ENCODE measurements at regions not wholly inside any gene's neighbourhood (a gene's known extent, or its start where the extent isn't known, plus 50 kb on each side); places are given as distances from the start of the nearest gene placed in this dataset.
"Not testable (repeated sequence)": the region's sequence is repeated elsewhere in the genome, so short reads cannot be mapped to it uniquely, and the experiment has no call there.

DNA sequence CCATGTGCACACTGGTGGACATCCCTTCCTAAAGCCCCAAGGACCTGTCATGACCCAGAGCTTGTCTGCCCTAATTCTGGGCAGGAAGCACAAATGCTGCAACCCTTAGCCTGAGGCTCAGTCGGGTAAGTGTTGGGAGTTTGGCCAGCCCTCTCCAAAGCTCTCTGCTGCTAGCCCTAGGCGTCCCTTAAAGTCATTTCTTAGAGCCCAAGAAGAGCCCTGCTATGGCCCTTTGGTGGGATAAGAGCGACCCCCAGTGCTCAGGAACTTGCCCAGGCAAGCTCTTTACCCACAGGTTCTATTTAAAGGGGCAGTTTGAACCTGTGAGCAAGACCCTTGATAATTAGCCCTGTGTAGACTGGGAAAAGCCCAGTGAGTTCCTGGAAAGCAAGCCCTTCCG, 356.8 kb downstream of the RRAGC start:
- DNase-seq (ENCODE audit: low read depth), result no peak

DNA sequence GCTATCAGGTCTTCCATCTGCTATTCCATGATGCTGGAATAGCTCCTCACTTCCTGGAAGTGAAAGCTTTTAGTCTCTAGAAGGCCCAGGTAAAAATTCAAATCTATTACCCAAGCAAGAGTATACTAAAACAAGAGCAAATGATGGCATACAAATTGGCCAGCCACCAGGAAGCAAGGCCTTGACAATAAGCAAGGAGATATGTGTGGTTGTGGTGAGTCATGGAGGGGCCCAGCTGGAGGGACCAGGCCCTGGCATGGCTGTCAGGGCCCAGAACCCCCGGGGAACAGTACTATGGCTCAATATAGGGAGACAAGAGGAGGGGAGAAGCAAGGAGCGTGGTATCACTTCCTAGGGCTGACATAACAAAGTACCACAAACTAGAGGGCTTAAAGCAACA, 358.7 kb downstream of the RRAGC start:
- no peak for DNase-seq (ENCODE audit: low read depth)

DNA sequence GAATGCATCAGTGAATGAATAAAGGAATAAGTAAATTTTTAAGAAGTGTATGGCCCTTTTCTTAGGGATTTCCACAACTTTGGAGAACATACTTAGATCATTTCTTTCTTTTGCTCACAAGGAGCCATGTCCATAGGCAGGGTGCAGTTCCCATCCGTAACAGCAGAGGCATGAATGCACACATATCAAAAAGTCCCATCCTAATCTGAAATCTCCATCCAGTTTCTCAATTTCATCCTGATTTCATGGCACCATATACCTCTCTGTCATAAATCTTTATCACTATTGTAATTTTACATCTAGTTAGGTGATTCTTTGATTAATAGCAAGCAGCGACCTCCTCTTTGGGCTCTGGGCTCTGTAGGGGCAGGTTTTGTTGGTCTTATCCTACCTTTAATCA, 359.2 kb downstream of the RRAGC start:
- DNase-seq (ENCODE audit: low read depth), result no peak

DNA sequence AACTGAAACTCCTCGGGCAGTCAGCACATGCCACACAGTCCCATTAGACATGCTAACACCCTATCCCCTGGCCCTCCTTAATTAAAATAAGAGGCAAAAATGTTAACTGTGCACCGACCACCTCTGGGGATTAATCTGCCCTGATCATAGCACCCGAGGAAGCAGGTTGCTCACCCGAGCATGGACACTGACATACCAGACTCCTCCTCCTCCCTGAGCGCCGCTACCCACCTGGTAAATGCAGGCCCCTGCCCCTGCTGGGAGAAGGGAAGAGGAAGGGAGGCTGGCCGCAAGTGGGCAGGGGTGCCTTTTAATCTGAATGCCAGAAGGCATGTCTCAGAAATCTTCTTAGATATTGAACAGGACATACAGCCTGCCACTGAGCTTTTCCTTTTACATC, 360.9 kb downstream of the RRAGC start:
- DNase-seq (ENCODE audit: low read depth), result no peak

DNA sequence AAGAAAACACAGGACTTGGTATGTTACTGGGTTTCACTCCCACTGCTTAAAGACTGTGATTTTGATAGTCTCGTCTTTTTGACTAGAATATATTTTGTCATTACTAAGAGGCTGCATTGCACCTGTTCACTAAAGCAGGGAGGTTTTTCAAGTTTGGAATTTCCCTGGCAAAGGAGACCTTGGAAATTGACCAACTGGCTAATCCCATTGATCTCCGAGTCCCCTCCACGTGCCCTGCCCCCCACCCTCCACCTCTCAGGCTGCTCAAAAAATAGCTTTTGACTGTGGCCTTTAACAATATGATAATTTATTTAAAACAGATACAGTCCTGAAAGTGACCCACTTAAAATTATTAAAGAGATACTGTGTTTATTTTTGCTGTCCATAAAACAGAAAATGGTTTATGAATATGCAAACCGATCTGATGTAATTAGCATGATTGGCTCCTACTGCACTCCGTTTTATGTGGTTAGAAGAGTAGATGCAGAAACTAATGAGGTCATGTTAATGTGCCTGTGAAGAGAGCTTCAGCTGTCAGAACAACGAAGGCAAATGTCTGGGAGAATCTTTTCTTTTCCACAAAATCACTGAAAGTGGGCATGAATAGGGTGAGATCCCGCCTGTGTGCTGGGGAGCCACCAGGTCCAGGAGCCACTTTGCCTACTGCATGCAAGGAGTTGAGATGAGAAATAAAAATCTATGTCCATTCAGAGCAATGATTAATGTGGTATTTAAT, 361.5 kb downstream of the RRAGC start:
- DNase-seq (ENCODE audit: low read depth), result no peak

DNA sequence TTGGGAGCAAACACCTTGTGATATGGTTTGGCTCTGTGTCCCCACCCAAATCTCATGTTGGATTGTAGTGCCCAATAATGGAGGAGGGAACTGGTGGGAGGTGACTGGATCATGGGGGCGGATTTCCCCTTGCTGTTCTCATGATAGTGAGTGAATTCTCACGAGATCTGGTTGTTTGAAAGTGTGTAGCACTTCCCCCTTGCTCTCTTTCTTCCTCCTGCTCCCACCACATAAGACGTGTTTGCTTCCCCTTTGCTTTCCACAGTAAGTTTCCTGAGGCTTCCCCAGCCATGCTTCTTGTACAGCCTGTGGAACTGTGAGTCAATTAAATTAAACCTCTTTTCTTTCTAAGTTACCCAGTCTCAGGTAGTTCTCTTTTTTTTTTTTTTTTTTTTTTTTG, 366.3 kb downstream of the RRAGC start:
- DNase-seq (ENCODE audit: low read depth), result not testable (repeated sequence)

DNA sequence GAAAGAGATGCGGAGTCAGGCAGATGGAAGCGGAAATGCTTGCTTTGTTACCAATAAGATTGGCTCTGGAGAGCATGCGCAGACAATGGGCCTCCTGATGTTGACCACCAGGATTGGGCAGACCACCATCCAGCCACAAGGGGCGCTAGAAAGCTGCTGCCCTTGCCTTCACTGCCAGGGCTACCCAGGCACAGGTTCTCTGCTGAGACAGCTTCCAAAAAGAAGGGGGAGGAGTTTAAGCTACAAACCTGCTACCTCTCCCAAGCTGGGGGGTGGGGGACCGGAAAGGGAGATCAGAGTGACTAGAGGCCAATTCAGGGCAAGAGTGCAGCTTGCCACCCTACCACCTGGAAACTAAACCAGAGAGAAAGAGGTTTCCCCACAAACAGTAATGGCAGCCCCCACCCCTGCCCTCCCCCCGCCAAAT, 369.7 kb downstream of the RRAGC start:
- no peak for DNase-seq (ENCODE audit: low read depth)

DNA sequence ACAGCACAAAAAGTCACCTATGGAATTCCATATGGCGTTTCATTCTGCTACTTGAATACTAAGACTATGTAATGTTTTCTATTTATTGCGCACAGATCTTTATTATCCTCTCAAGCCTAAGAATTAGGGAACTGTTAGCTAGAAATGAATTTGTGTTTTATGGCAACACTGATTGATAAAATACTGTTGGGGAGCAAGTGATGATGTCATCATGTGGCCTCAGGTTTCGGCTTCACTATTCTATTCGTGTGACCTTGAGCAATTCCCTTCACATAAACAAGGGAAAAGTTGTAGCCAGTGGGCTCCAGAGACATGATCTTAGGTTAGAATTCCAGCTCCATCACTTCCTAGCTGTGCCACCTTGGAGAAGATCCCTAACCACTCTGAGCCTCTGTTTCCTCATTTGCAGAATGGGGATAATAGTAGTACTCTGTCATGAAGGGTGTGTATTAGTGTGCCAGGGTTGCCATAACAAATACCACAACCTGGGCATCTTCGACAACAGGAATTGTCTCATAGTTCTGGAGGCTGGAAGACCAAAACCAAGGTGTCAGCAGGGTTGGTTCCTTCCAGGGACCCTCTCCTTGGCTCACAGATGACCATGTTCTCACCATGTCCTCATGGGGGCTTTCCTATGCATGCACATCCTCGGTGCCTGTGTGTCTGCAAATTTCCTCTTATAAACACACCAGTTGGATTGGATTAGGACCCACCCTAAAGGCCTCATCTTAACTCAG, 371.2 kb downstream of the RRAGC start:
- DNase-seq (ENCODE audit: low read depth), result no peak

DNA sequence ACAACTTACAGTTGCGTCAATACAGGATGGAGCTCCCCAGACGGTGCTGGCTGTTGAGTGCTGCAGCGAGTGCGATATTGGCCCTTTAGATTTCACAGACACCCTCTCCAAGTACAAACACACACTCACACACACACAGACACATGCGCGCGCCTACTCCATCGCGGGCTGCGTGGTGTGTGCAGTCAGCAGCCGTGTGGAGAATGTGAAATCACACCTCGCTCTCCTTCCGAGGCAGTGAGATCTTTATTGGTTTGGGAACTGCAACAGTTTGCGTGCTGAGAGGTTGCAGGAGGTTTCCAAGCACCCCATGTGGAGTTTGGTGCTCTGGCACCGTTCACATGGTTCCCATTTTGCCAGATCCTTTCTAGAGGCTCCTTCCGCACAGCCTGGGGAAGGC, 372.2 kb downstream of the RRAGC start:
- no peak for DNase-seq (ENCODE audit: low read depth)

DNA sequence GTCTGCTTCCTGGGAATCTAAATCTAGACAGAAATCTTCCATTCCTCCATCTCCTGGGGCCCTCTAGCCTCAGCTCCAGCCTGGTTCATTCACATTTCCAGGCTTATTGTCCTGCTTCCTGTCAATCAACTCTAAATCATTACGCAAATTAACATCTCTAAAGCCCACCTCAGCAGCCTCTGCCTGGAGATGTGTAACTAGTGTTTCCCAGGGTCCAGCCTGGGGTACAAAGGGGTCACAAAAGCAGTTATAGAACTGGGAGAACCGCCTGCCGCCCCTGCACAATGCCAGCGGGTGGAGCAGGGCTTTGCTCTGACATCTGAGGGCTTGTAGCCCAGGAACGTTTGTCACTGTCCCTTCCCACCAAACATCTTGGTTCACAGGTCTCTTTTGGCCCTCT, 373.5 kb downstream of the RRAGC start:
- DNase-seq (ENCODE audit: low read depth), result no peak

DNA sequence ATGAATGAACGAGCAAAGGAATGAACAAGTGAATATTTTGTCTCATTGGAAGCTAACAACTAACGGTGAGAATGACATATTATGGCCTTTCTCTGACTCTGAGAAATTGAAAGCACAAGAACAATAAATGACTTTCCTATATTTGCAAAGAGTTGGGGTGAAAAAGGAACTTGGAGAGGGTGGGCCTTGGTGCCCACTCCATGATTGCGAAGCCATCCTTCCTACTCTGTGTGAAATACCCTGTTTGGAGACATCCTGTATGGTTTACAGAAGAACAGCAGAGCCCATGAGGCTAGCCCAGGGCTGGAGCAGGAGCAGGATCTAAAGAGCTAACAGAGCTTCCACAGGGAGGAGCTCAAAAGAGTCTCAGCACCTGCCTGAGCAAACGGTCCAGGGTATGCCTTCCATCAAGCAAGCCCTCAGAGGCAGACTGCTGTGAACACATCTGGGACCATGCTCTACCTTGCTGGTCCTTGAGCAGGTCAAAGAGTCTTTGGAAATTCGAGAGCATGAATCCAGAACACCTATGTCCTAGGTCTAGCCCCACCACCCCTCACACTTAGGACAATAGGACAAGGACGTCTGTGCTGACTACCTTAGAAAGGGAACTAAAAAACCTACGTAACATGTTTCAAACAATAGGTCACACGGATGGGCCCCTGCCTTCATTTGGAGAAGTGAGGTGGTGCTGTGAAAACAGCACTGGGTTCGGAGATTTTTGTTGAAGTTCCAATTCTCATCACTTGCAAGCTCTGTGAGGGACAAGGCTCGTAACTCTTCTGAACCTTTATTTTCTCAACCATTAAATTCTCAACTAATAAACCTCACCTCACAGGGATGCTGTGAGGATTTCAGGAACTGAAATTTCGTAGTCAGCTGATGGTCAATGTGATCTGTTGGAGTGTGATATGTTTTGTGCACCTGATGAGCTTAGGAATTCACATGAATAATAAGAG, 377.4 kb downstream of the RRAGC start:
- DNase-seq (ENCODE audit: low read depth), result no peak

DNA sequence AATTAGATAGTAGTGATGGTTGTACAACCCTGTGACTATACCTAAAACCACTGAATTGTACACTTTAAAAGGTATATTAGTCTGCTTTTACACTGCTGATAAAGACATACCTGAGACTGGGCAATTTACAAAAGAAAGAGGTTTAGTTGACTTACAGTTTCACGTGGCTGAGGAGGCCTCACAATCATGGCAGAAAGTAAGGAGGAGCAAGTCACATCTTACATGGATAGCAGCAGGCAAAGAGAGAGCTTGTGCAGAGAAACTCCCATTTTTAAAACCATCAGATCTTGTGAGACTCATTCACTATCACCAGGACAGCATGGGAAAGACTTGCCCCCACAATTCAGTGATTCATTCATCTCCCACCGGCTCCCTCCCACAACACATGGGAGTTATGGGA, 379.9 kb downstream of the RRAGC start:
- DNase-seq (ENCODE audit: low read depth), result not testable (repeated sequence)

DNA sequence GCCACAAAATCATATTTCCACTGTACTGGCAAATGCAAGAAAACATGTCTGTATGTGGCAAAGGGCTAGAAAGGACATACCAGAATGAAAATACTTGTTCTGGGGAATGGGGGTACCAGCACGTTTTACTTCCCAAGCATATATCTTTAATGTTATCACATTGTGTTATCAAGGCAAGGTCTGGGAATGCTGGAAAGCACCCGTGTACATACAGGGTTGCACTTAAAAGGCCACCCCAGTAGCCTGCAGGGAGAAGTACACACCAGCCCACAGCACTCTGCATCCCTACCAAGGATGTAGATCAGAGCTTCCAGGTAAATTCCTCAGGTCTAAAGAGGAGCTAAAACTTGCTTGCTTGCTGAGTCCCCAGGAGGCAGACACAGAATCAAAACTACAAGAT, 381.8 kb downstream of the RRAGC start:
- DNase-seq (ENCODE audit: low read depth), result no peak

DNA sequence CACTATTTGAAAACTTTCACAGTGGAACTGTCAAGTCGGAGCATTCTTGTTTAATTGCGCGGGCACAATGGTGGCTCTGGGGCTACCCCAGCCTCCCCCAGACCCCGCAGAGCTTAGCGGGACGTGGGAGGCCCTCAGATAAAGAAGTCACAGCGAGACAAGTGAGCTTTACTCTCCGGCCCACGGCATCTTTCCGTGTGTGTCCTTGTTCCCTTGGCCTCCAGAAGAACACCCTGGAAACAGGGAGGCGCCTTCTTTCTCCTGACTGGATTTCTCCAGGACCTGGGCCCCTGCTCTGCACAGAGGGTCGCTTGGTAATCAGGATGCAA, 382.8 kb downstream of the RRAGC start:
- DNase-seq (ENCODE audit: low read depth), result no peak

DNA sequence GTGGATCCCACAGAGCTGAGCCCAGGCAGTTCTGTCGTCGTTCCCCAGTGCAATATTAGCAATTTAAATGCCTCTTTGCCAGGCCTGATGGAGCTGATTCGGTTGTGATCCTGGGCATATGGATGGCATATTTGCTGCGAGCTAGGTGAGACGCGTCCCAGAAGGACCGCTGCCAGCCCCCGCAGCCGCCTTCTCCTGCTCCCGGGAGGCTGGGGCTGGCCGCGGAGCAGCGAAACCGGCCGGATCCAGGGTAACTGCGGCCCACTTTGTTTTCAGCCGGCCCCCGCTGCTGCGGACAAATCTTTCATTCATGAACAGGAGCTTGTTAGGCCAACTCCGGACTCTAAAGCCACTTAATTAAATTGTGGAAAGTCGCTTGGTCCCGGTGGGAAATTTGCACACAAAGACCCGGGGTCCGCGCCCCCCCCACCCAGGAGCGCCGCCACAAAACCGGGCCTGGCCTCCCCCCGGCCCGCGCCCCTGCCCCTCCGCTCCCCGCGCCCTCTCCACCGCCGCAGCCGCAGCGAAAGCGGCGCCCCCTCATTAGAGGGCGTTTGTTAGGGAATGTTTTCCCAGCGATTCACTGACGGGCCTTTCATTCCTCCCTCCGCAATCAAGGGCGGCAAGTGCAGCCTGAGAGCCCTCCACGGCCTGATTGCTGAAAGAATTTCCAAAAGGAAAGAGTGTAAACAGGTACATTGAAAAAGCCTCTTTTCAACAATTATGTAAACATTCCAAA, 383.3 kb downstream of the RRAGC start:
- no peak for DNase-seq (ENCODE audit: low read depth)

DNA sequence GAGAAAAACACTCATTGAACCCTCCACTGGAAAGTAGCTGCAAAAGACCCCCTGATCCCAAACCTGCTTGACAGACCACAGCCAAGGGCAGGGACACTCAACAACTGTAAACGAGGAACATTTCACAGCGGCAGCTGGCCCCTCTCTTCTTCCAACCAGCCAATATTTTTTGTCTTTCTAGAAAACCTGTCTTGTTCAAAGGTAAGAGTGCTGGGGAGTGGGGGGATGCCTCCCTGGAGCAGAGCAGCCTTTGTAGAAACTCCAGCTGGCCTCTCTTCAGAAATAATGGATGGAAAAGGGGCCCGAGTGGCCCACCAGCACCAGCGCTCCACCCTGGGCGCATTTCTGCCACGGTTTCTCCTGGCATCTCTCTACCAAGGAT, 384.0 kb downstream of the RRAGC start:
- no peak for DNase-seq (ENCODE audit: low read depth)

DNA sequence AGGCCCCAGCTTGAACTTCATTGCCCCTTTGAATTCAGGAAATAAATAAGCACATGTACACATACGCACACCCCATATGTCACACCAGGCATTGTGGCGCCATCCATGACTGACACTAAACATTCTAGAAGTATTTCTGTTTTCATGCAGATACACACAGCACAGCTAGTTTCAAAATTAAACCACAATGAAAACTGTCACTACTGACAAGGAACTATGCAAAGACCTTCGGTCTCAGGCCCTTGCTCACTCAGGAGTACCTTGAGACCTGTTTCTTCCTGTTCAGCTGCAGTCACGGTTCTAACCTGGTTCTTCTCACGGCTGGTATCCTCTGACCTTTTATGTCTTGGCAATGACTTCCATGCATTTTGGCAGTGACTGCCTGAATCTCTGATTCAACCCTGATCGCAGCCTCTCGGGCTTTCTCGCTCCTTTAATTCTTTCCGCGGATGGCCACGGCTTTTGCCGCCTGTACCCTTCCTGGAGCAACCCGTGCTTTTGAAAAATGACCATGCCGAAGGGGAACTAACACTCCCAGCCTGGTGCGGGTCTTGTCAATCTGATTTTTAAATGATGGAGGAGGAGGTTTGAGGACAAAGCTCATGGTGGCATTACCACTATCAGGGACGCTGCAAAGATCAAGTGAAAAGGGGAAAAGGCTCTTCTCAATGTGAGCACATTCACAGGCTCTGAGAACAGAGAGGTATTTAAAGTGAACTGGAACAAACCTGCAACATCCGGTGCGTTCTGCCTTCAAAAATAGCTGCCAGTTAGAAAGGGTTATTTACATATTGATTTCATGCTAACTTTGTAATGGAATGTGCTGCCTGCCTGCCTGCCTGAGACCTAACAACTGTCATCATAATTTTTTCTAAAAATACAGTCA, 384.6 kb downstream of the RRAGC start:
- DNase-seq (ENCODE audit: low read depth), result no peak

DNA sequence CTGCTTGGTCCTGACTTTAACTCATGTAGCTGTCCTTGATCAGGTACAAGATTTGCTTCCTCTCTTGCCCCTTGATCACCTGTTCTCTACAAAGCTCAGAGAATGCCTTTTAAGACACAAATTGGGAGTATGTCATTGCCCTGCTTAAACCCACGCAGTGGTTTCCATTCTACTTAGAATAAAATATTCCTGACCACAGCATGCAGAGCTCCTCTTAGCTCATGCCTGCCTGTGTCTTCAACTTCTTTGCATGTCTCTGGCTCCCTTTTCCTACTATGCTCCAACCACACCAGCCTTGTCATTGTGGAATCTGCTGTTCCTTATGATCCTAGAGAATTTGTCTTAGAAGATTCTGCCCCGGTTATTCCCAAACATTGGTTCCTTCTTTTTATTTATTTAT, 393.1 kb downstream of the RRAGC start:
- no peak for DNase-seq (ENCODE audit: low read depth)

DNA sequence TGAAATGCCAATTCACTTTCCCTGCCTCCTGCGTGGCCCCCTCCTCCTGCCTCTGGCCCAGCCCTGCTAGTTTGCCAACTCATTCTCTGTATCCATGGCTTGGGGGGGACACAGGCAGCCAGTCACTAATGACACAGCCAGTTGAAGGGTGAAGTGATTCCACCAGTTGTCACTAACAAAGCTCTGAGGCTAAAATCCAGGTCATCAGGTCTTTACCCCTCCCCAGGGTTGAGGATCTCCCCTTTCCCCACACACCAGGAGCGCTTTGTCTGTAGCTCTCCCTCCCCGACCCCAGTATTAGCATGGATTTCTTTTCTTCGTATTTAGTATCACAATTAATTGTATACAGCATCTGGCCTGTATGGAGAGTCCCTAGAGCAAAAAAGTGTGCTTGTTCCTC, 394.1 kb downstream of the RRAGC start:
- no peak for DNase-seq (ENCODE audit: low read depth)

DNA sequence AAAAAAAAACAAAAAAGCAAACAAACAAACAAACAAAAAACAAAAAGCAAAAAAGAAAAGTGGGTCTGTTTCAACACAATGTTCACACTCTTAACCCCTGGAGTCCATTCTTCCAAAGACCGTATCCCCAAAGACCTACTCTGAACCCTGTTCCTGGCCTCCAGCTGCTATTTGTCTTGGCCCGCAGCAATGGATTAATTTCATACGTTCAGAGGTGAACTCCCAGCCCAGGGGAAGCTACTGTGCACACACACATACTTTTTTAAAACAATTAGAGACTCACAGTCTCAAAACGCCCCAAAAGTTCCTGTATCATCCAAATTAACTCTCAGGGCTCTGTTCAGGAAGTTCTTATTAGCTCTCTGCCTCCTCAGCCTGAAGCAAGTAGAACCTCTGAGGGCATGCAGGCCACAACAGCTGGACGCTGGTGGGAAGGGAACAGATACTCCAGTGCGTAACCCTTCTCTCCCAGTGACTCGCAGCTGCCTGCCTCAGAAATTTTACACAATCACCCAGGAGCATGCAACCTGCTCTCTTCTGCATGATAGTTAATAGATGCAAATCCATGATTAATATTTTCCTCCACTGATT, 395.4 kb downstream of the RRAGC start:
- no peak for DNase-seq (ENCODE audit: low read depth)

DNA sequence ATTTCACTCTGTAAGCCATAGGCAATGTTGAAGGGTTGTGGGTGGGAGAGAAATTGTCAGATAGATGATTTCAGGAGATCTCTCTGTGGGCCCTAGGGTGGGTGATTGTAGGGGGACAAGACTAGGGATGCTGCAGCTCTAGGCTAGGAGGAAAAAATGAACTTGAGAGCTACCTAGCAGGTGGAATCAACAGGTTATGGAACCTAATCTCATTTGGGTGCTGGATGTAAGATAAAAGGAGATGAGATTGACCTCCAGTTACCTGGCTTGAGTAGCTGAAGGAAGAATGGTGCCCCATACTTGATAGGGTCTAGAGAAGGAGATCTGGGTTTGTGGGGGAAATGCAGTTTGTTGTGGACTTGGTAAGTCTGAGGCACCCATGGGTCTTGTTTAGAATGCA, 396.5 kb downstream of the RRAGC start:
- DNase-seq (ENCODE audit: low read depth), result no peak

Measured in T-helper 22 cell (primary cell).